HL-60/S4 treated with retinoic acid at 250 ng/mL for 4 days and 3 days (cell line): ENCODE measurements at regions not wholly inside any gene's neighbourhood (a gene's known extent, or its start where the extent isn't known, plus 50 kb on each side); places are given as distances from the start of the nearest gene placed in this dataset.
"Not testable (repeated sequence)": the region's sequence is repeated elsewhere in the genome, so short reads cannot be mapped to it uniquely, and the experiment has no call there.

Experiments used
- in situ Hi-C: fragments of 300-500 bp; cut with MboI; formaldehyde crosslinking; loops from 2 replicates; pipeline ENCODE4 v1.7.0; 2022; ENCODE audit warnings: low sequenced_read_pairs

- in situ Hi-C loops = no loop called here
Measured at GRCh38 chr9:79041266-79041665, 530.5 kb upstream of the TLE4 start.

- in situ Hi-C loops = no loop called here
Measured at GRCh38 chr9:79043916-79044315, 527.8 kb upstream of the TLE4 start.

- in situ Hi-C loops = no loop called here
Measured at GRCh38 chr9:79046401-79046800, 525.4 kb upstream of the TLE4 start.

- in situ Hi-C loops = no loop called here
Measured at GRCh38 chr9:79049371-79049770, 522.4 kb upstream of the TLE4 start.

- in situ Hi-C loops = no loop called here
Measured at GRCh38 chr9:79053598-79053997, 518.2 kb upstream of the TLE4 start.

- in situ Hi-C loops = no loop called here
Measured at GRCh38 chr9:79054500-79054899, 517.3 kb upstream of the TLE4 start.

- in situ Hi-C loops = no loop called here
Measured at GRCh38 chr9:79056041-79056440, 515.7 kb upstream of the TLE4 start.

GRCh38 chr9:79057576-79057975 lies 514.2 kb upstream of the TLE4 start:
- in situ Hi-C loops = no loop called here

GRCh38 chr9:79060766-79061165 lies 511.0 kb upstream of the TLE4 start:
- in situ Hi-C loops = no loop called here

GRCh38 chr9:79061752-79062616 lies 509.8 kb upstream of the TLE4 start:
- in situ Hi-C loops = no loop called here

- in situ Hi-C loops = no loop called here
Measured at GRCh38 chr9:79073201-79073600, 498.6 kb upstream of the TLE4 start.

- in situ Hi-C loops = no loop called here
Measured at GRCh38 chr9:79080536-79080935, 491.2 kb upstream of the TLE4 start.

GRCh38 chr9:79083621-79084020 lies 488.1 kb upstream of the TLE4 start:
- in situ Hi-C loops = no loop called here

GRCh38 chr9:79087133-79087532 lies 484.6 kb upstream of the TLE4 start:
- in situ Hi-C loops = no loop called here

- in situ Hi-C loops = no loop called here
Measured at GRCh38 chr9:79089054-79089560, 482.7 kb upstream of the TLE4 start.

GRCh38 chr9:79089851-79090250 lies 481.9 kb upstream of the TLE4 start:
- in situ Hi-C loops = not testable (repeated sequence)

- in situ Hi-C loops = not testable (repeated sequence)
Measured at GRCh38 chr9:79103257-79103656, 468.5 kb upstream of the TLE4 start.

- in situ Hi-C loops = no loop called here
Measured at GRCh38 chr9:79104216-79104615, 467.5 kb upstream of the TLE4 start.

- in situ Hi-C loops = no loop called here
Measured at GRCh38 chr9:79104951-79105350, 466.8 kb upstream of the TLE4 start.

- in situ Hi-C loops = no loop called here
Measured at GRCh38 chr9:79107911-79108676, 463.7 kb upstream of the TLE4 start.

- in situ Hi-C loops = no loop called here
Measured at GRCh38 chr9:79111653-79112052, 460.1 kb upstream of the TLE4 start.

- in situ Hi-C loops = no loop called here
Measured at GRCh38 chr9:79115176-79115575, 456.6 kb upstream of the TLE4 start.
